ENCODE measurements at regions not wholly inside any gene's neighbourhood (a gene's known extent, or its start where the extent isn't known, plus 50 kb on each side); places are given as distances from the start of the nearest gene placed in this dataset.

GRCh38 chr18:40017021-40017420 lies 1938.0 kb upstream of the PIK3C3 start:
- no peak for DNase-seq

- no peak for DNase-seq
Observed at GRCh38 chr18:40016405-40016804, 1938.6 kb upstream of the PIK3C3 start.

GRCh38 chr18:40013001-40013609 lies 1941.9 kb upstream of the PIK3C3 start:
- DNase-seq: no peak

GRCh38 chr18:40011201-40011600 lies 1943.8 kb upstream of the PIK3C3 start:
- DNase-seq: no peak

GRCh38 chr18:40006634-40007033 lies 1948.4 kb upstream of the PIK3C3 start:
- no peak for DNase-seq

GRCh38 chr18:40004246-40004645 lies 1950.8 kb upstream of the PIK3C3 start:
- DNase-seq: no peak

GRCh38 chr18:39998317-39998716 lies 1956.7 kb upstream of the PIK3C3 start:
- DNase-seq: no peak

GRCh38 chr18:39994498-39994897 lies 1960.5 kb upstream of the PIK3C3 start:
- DNase-seq: no peak

GRCh38 chr18:39991696-39992265 lies 1963.3 kb upstream of the PIK3C3 start:
- DNase-seq: no peak

- DNase-seq: no peak
Observed at GRCh38 chr18:39990540-39990939, 1964.5 kb upstream of the PIK3C3 start.

GRCh38 chr18:39976771-39977170 lies 1978.3 kb upstream of the PIK3C3 start:
- no peak for DNase-seq

GRCh38 chr18:39972521-39972920 lies 1982.5 kb upstream of the PIK3C3 start:
- no peak for DNase-seq

GRCh38 chr18:39969803-39970494 lies 1985.1 kb upstream of the PIK3C3 start:
- DNase-seq: no peak

- DNase-seq: no peak
Observed at GRCh38 chr18:39966275-39966674, 1988.8 kb upstream of the PIK3C3 start.

GRCh38 chr18:39962546-39962945 lies 1992.5 kb upstream of the PIK3C3 start:
- DNase-seq: no peak

- DNase-seq: no peak
Observed at GRCh38 chr18:39960550-39960949, 1994.5 kb upstream of the PIK3C3 start.

- DNase-seq: no peak
Observed at GRCh38 chr18:39959839-39960238, 1995.2 kb upstream of the PIK3C3 start.

GRCh38 chr18:39958876-39959275 lies 1996.2 kb upstream of the PIK3C3 start:
- DNase-seq: no peak

- no peak for DNase-seq
Observed at GRCh38 chr18:39952816-39953215, 2002.2 kb upstream of the PIK3C3 start.

- no peak for DNase-seq
Observed at GRCh38 chr18:39951142-39951720, 2003.8 kb upstream of the PIK3C3 start.

GRCh38 chr18:39946623-39947061 lies 2008.4 kb upstream of the PIK3C3 start:
- no peak for DNase-seq

- DNase-seq: no peak
Observed at GRCh38 chr18:39945076-39945475, 2010.0 kb upstream of the PIK3C3 start.

GRCh38 chr18:39942702-39943101 lies 2012.3 kb upstream of the PIK3C3 start:
- DNase-seq: no peak
